Gastroesophageal sphincter (tissue), 4 donors: ENCODE measurements at regions not wholly inside any gene's neighbourhood (a gene's known extent, or its start where the extent isn't known, plus 50 kb on each side); places are given as distances from the start of the nearest gene placed in this dataset.
"Not testable (repeated sequence)": the region's sequence is repeated elsewhere in the genome, so short reads cannot be mapped to it uniquely, and the experiment has no call there.

Experiments
- ATAC-seq: fragments of 150-250 bp; one replicate; pipeline ENCODE4 v1.9.1; 2016; ENCODE audit warnings: mild to moderate bottlenecking, moderate library complexity
- H3K27ac ChIP-seq, 4 donors: fragments of 200-600 bp; sonication (generic) in 3 of 4; 1 replicate in 3 of 4; 2 replicates in 1 of 4; pipeline ENCODE4 v1.5.1; 2016 to 2019
- H3K27me3 ChIP-seq: fragments of 200-600 bp; sonication (generic); one replicate; pipeline ENCODE4 v1.5.1; 2019
- H3K36me3 ChIP-seq, 2 donors: fragments of 200-600 bp; sonication (generic); one replicate each; pipeline ENCODE4 v1.5.1; 2019; ENCODE audit warnings: control low read depth in 1 of 2
- H3K4me1 ChIP-seq, 3 donors: fragments of 200-600 bp; sonication (generic); 1 replicate in 2 of 3; 2 replicates in 1 of 3; pipeline ENCODE4 v1.5.1; 2016 to 2019; ENCODE audit warnings: control low read depth in 2 of 3
- H3K4me3 ChIP-seq, 2 donors: fragments of 200-600 bp; sonication (generic); one replicate each; pipeline ENCODE4 v1.5.1; 2019; ENCODE audit warnings: mild to moderate bottlenecking in 1 of 2, moderate library complexity in 1 of 2
- H3K9me3 ChIP-seq, 3 donors: fragments of 200-600 bp; sonication (generic); one replicate each; pipeline ENCODE4 v1.5.1; 2017 to 2019; ENCODE audit warnings: control low read depth in 2 of 3
- CTCF ChIP-seq, 4 experiments: fragments of 200-600 bp in 2 of 4; fragments of 450-650 bp in 2 of 4; sonication (generic) in 1 of 4; IDR thresholded peaks; one replicate each; pipeline ENCODE4 v1.5.1; 2017 to 2019; ENCODE audit warnings: antibody characterized with exemption in 4 of 4, mild to moderate bottlenecking in 2 of 4, moderate library complexity in 2 of 4
- EP300 ChIP-seq: sonication (generic); formaldehyde crosslinking; IDR thresholded peaks from one replicate; pipeline ENCODE4 v1.6.1; 2017; ENCODE audit warnings: antibody characterized with exemption, mild to moderate bottlenecking
- POLR2A ChIP-seq, 2 donors: fragments of 450-650 bp; IDR thresholded peaks; one replicate each; pipeline ENCODE4 v1.6.1; 2017; ENCODE audit warnings: antibody characterized with exemption in 2 of 2, mild to moderate bottlenecking in 2 of 2, moderate library complexity in 1 of 2
- POLR2AphosphoS5 ChIP-seq: sonication (generic); formaldehyde crosslinking; IDR thresholded peaks from one replicate; pipeline ENCODE4 v1.6.1; 2017; ENCODE audit warnings: antibody characterized with exemption
- WGBS, 2 donors: methylation state at CpG; one replicate each; pipeline ENCODE4 v1.1.5; 2018; ENCODE audit warnings: low coverage in 1 of 2; 5-methylcytosine and 5-hydroxymethylcytosine counted together

GRCh38 chr6:80504882-80505281 is 398.4 kb downstream of the BCKDHB start:
- no peak overlapping the region for H3K4me3 ChIP-seq
- H3K9me3 ChIP-seq, result no peaks in the 10 kb centered on the region
- no peak overlapping the region for H3K27ac ChIP-seq
- H3K36me3 ChIP-seq, result no peaks in the 10 kb centered on the region
- no peaks in the 10 kb centered on the region for H3K4me1 ChIP-seq
- ATAC-seq, result no peak
- no peaks in the 10 kb centered on the region for H3K27me3 ChIP-seq
- 65 to 73% methylated on average over 2 to 3 of the region's 3 CpGs for WGBS, 2 donors
- TF ChIP-seq CTCF (IDR thresholded peaks at IDR 0.05) (no peak), EP300 (no peak), POLR2AphosphoS5 (no peak), POLR2A (IDR thresholded peaks at IDR 0.05) (no peak)

DNA sequence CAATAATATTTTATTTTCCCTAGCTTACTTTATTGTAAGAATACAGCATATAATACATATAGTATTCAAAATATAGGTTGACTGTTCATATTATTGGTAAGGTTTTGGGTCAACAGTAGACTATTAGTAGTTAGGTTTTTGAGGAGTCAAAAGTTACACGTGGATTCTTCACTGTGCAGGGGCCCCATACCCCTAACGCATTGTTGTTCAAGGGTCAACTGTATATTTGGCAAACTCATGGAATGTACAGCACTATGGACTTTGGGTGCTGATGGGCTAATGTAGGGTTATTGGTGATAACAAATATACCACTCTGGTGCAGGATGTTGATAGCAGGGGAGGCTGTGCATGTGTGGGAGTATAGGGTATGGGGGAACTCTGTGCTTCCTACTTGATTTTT is 397.2 kb downstream of the BCKDHB start:
- Histone ChIP-seq H3K27me3 (no peaks in the 10 kb centered on the region), H3K4me1 (no peaks in the 10 kb centered on the region), H3K4me3 (no peak overlapping the region), H3K27ac (no peak overlapping the region), H3K36me3 (no peaks in the 10 kb centered on the region), H3K9me3 (no peaks in the 10 kb centered on the region)
- no peak for ATAC-seq
- no peak for TF ChIP-seq POLR2A (IDR thresholded peaks at IDR 0.05)
- TF ChIP-seq EP300, result no peak
- TF ChIP-seq CTCF (IDR thresholded peaks at IDR 0.05), result no peak
- TF ChIP-seq POLR2AphosphoS5, result no peak
- 85 to 95% methylated on average over 2 of the region's 2 CpGs for WGBS, 2 donors

- Histone ChIP-seq H3K4me1 (no peaks in the 10 kb centered on the region), H3K4me3 (no peak overlapping the region), H3K36me3 (no peaks in the 10 kb centered on the region), H3K9me3 (no peaks in the 10 kb centered on the region), H3K27ac (no peak overlapping the region), H3K27me3 (no peaks in the 10 kb centered on the region)
- TF ChIP-seq POLR2AphosphoS5 (no peak), POLR2A (IDR thresholded peaks at IDR 0.05) (no peak), CTCF (IDR thresholded peaks at IDR 0.05) (no peak), EP300 (no peak)
- 64 to 88% methylated on average over 1 of the region's 1 CpG for WGBS, 2 donors
- ATAC-seq, result no peak
Measured at GRCh38 chr6:80502871-80503270, 396.4 kb downstream of the BCKDHB start.

- Histone ChIP-seq H3K27me3 (no peaks in the 10 kb centered on the region), H3K4me1 (no peaks in the 10 kb centered on the region), H3K9me3 (no peaks in the 10 kb centered on the region), H3K36me3 (no peaks in the 10 kb centered on the region), H3K27ac (no peak overlapping the region), H3K4me3 (no peak overlapping the region)
- no peak for ATAC-seq
- TF ChIP-seq POLR2AphosphoS5 (no peak), POLR2A (IDR thresholded peaks at IDR 0.05) (no peak), EP300 (no peak), CTCF (IDR thresholded peaks at IDR 0.05) (no peak)
- WGBS, 2 donors, result 79 to 89% methylated on average over 4 of the region's 4 CpGs
Measured at GRCh38 chr6:80501636-80502035, 395.2 kb downstream of the BCKDHB start.

DNA sequence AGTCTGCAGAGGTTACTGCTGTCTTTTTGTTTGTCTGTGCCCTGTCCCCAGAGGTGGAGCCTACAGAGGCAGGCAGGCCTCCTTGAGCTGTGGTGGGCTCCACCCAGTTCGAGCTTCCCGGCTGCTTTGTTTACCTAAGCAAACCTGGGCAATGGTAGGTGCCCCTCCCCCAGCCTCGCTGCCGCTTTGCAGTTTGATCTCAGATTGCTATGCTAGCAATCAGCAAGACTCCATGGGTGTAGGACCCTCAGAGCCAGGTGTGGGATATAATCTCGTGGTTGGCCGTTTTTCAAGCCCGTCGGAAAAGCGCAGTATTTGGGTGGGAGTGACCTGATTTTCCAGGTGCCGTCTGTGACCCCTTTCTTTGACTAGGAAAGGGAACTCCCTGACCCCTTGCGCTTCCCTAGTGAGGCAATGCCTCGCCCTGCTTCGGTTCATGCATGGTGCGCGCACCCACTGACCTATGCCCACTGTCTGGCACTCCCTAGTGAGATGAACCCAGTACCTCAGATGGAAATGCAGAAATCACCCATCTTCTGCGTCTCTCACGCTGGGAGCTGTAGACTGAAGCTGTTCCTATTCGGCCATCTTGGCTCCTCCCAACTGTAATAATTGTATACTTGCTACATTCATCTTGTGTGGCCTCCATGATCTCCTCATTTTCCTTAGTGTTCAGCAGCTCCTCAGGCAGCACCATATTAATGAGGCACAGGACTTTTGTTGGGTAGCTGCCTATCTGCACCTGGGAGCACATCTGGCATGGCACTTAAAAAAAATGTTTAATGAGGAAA is 391.4 kb downstream of the BCKDHB start:
- H3K4me1 ChIP-seq, H3K27me3 ChIP-seq, H3K36me3 ChIP-seq, ATAC-seq, H3K4me3 ChIP-seq, H3K27ac ChIP-seq, H3K9me3 ChIP-seq: not testable (repeated sequence)
- 89 to 96% methylated on average over 7 of the region's 18 CpGs for WGBS, 2 donors
